ENCODE measurements at regions not wholly inside any gene's neighbourhood (a gene's known extent, or its start where the extent isn't known, plus 50 kb on each side); places are given as distances from the start of the nearest gene placed in this dataset.
"Not testable (repeated sequence)": the region's sequence is repeated elsewhere in the genome, so short reads cannot be mapped to it uniquely, and the experiment has no call there.

DNA sequence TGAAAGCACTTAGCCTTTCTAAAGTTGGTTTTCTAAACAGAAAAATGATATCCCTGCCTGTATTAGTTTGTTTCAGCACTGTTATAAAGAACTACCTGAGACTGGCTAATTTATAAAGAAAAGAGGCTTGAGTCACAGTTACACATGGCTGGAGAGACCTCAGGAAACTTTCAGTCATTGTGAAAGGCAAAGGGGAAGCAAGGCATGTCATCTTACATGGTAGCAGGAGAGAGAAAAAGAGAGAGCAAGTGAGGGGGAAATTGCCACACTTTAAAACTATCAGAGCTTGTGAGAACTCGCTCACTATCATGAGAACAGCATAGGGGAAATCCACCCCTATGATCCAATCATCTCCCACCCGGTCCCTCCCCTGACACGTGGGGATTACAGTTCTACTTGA, 64.9 kb downstream of the FAM170A start:
- FAIRE-seq = no peak

DNA sequence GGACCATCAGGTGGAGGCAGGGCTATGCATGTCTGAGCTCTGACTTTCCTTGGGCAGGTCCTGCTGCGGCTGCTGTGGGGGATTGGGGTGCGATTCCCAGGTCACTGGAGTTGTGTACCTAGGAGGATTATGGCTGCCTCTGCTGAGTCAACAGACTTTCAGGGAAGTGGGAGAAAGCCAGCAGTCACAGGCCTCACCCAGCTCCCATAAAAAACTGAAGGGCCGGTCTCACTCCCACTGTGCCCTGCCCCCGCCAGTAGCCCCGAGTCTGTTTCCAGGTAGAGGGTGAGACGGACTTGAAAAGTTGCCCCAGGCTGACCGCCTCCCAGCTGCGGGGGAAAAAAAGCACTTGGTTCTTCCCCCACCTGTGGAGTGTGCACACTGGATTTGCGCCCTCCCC, 76.7 kb downstream of the FAM170A start:
- FAIRE-seq = no peak

GRCh38 chr5:119708076-119708790, 78.9 kb downstream of the FAM170A start:
- FAIRE-seq = no peak

GRCh38 chr5:119721775-119722174, 92.4 kb downstream of the FAM170A start:
- no peak for FAIRE-seq

- FAIRE-seq = not testable (repeated sequence)
Observed at GRCh38 chr5:119725291-119725690, 95.9 kb downstream of the FAM170A start.

GRCh38 chr5:119726544-119726943, 97.2 kb downstream of the FAM170A start:
- FAIRE-seq = no peak

DNA sequence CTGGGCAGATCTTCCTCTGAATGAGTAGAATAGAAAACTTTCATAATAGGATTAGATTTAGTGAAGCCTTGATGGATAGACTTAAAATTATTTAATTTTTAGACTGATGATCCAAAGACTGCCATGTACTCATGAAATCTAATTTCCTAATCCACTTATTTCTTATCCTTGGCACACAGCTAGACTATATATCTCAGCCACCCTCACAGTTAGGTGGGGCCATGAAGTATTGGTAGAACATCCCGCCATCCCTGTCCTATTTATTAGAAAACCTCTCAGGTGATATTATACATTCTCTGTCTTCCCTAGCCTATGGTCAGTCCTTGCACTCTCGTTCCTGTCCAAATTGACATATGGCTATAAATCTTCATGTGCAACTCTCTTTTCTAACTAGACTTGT, 110.9 kb downstream of the FAM170A start:
- FAIRE-seq = no peak

- FAIRE-seq = no peak
Observed at GRCh38 chr5:119741691-119742090, 112.3 kb downstream of the FAM170A start.

GRCh38 chr5:119742311-119742710, 113.0 kb downstream of the FAM170A start:
- FAIRE-seq = no peak

DNA sequence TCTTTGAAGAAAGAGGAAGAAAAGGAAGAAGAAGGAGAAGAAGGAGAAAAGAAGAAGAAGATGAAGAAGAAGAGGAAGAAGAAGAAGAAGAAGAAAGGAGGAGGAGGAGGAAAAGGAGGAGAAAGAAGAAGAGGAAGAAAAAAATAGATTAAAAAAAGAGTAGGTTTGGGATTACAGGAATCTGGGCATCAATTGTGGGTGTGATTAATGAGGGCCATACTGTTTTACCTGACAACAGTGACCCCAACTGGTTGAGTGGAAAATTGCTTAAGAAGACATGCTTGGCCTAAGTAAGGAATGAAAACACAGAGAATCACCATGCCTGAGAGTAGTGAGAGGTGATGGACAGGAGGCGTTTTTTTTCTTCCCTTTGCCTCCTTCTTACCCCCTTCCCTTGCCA, 114.6 kb downstream of the FAM170A start:
- no peak for FAIRE-seq

- FAIRE-seq = no peak
Observed at GRCh38 chr5:119745976-119746375, 116.6 kb downstream of the FAM170A start.

DNA sequence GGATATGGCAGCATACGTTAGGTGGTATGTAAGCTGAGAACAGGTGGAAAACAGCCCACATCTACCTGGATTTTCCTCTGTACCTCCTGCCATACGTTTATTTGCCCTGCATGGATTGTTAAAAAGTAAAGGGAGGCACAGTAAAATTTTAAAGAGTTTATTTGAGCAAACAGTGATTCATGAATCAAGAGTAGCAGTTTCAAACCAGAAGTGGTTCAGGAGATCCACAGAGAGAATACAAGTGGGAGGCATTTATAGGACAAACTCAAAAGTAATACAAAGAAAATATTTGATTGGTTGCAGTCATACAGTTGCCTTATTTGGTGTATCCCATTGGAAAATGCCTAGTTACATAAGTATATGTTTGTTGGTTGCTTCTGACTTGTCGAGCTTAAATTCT, 117.6 kb downstream of the FAM170A start:
- FAIRE-seq = no peak

DNA sequence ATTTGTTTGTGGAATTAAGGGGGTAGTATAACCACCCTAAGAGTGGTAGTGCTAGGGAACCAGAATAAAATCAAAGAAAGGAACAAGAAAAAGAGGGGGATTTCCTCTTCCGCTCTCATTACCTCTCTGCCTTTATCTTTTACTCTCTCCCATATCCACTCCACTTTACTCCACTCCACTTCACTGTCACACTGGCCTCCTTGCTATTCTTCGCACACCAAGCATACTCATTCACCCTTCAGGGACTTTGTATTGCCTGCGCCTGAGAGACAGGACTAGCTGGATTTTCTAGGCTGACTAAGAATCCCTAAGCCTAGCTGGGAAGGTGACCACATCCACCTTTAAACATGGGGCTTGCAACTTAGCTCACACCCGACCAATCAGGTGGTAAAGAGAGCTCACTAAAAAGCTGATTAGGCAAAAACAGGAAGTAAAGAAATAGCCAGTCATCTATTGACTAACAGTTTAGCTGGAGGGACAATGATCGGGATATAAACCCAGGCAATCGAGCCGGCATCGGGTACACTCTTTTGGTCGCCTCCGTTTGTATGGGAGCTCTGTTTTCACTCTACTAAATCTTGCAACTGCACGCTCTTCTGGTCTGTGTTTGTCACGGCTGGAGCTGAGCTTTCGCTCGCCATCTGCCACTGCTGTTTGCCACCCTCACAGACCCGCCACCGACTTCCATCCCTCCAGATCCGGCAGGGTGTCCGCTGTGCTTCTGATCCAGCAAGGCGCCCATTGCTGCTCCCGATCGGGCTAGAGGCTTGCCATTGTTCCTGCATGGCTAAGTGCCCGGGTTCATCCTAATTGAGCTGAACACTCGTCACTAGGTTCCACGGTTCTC, 121.8 kb downstream of the FAM170A start:
- no peak for FAIRE-seq

GRCh38 chr5:119751734-119752094, 122.4 kb downstream of the FAM170A start:
- no peak for FAIRE-seq

DNA sequence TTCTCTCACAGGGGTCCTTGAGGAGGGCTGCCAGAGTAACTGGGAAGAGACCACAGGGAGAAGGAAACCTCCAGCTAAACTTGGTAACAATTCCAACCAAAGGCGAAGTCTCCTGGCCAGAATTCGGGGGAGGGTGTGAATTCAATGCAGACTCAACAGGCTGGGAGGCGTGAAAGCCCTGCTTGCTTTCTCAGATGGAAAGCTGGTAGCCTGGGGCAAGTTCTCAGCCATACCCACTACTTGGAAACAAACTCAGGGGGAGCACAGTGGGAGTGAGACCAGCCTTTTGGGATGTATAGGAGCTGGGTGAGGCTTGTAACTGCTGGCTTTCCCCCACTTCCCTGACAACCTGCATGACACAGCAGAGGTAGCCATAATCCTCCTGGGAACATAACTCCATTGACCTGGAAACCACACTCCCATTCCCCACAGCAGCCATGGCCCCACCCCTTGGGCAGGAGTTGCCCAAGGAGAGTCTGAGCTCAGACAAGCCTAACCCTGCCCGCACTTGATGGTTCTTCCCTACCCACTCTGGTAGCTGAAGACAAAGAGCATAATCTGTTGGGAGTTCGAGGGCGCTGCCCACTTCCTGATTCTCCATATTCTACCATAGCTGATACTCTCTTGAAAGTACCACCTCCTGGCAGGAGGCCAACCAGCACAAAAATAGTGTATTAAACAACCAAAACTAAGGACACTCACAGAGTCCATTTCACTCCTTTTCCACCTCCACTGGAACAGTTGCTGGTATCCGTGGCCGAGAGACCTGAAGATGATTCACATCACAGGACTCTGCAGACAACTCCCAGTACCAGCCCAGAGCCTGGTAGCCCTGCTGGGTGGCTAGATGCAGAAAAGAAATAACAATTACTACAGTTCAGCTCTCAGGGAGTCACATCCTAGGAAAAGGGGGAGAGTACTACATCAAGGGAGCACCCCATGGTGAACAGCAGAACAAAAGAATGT, 123.8 kb downstream of the FAM170A start:
- no peak for FAIRE-seq

DNA sequence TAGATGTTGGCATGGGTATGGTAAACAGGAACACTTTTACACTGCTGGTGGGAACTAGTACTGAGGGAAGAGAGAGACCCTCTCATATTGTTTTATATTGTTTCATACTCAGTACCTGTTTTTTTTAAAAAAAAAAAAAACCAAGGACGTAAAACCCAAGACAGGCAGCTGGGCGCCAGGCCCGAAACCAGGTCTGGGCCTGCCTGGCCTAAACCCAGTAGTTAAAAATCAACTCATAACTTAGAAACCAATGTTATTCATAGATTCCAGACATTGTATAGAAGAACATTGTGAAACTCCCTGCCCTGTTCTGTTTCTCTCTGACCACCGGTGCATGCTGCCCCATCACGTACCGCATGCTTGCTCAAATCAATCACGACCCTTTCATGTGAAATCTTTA, 125.5 kb downstream of the FAM170A start:
- FAIRE-seq = not testable (repeated sequence)

DNA sequence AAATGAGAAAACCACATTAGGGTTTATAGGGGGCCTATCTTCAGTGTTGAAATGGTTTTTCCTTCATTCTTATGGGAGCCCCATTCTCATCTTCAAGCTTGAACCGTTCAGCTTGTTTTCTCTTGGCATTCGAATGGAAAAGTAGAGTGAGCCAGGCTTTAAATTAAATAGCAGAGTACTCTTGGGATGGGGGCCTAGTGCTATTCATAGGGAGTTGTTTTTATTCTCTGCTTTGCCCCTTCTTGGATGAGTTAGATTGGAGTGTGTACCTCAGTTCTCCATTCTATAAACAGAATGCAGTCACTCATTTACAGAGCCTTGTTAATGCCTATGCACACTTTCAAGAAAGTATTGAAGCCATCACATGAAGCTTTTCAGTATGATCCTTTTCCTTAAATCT, 127.9 kb downstream of the FAM170A start:
- FAIRE-seq = no peak

DNA sequence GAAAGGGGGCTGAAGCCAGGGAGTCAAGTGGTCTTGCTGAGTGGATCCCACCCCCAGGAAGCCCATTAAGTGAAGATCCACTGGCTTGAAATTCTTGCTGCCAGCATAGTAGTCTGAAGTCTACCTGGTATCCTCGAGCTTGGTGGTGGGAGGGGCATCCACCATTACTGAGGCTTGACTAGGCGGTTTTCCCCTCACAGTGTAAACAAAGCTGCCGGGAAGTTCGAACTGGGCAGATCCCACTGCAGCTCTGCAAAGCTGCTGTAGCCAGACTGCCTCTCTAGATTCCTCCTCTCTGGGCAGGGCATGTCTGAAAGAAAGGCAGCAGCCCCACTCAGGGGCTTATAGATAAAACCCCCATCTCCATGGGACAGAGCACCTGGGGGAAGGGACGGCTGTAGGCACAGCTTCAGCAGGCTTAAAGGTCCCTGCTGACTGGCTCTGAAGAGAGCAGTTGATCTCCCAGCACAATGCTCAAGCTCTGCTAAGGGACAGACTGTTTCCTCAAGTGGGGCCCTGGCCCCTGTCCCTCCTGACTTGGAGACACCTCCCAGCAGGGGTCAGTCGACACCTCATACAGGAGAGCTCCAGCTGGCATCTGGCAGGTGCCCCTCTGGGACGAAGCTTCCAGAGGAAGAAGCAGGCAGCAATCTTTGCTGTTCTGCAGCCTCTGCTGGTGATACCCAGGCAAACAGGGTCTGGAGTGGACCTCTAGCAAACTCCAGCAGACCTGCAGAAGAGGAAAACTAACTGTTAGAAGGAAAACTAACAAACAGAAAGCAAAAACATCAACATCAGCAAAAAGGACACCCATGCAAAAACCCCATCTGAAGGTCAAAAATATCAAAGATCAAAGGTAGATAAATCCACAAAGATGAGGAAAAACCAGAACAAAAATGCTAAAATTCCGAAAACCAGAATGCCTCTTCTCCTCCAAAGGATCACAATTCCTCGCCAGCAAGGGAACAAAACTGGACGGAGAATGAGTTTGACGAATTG, 140.6 kb downstream of the FAM170A start:
- not testable (repeated sequence) for FAIRE-seq

- not testable (repeated sequence) for FAIRE-seq
Observed at GRCh38 chr5:119780145-119780544, 150.8 kb downstream of the FAM170A start.

GRCh38 chr5:119785057-119785456, 155.7 kb downstream of the FAM170A start:
- FAIRE-seq = no peak

DNA sequence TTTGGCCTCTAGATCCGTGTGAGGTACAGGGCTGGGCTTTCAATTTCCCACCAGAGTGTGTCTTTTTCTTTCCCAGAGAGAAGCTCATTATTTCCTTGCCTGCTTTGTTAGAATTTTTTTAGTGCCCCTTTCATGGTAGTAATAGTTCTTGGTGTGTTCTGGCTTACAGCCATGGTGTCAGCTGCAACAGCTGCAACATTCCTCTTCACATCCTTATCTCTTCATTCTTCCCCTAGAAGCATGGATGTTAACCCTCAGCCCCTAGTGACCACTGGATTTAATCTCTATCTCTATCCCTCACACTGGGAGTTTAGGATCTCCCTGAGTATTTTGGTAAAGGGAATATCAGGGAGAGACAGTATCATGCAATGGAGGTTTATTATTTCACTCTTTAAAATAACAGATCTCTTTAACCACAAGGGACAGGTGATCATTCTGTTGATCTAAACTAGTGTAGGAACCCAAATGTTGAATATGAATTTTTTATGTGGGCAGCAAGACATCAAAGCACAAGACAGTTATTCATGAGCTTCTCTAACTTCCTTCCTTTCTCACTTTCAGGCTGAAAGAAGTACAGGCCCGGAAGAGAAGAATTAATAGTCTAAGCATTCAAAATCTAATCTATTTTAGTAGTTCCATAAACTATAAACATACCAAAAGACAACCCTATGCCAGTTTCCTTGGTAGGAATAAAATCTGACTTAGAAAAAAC, 160.2 kb downstream of the FAM170A start:
- no peak for FAIRE-seq

Measured in islet of Langerhans (tissue), 1 donor.